CD4-positive, alpha-beta T cell (primary cell): ENCODE measurements at regions not wholly inside any gene's neighbourhood (a gene's known extent, or its start where the extent isn't known, plus 50 kb on each side); places are given as distances from the start of the nearest gene placed in this dataset.

Source experiments
- ATAC-seq: fragments of 200-7000 bp; cut with Tn5 transposase; one replicate; pipeline ENCODE4 v1.10.0; 2022; ENCODE audit warnings: mild to moderate bottlenecking; ENCODE audit not compliant: poor library complexity
- CTCF ChIA-PET: fragments of 350-600 bp; sonication (Branson Sonifier 250); formaldehyde crosslinking; loops from one replicate; lab custom pipeline; 2021; ENCODE audit warnings: antibody characterized with exemption, inconsistent platforms; lab: Charles Lee
- POLR2A ChIA-PET: fragments of 350-600 bp; sonication (Branson Sonifier 250); formaldehyde crosslinking; loops from one replicate; lab custom pipeline; 2021; ENCODE audit warnings: antibody characterized with exemption, inconsistent platforms; lab: Charles Lee
- DNase-seq, 14 experiments: peaks; one replicate each; pipeline ENCODE4 v3.0.0-alpha.2; 2013 to 2020; ENCODE audit warnings: mixed read lengths in 2 of 14
- H3K27ac ChIP-seq, 2 donors: one replicate each; pipeline versions ENCODE4 v1.5.1 to v1.7.0; 2013; ENCODE audit warnings: low read length in 2 of 2, low read depth in 1 of 2, mild to moderate bottlenecking in 1 of 2
- H3K27me3 ChIP-seq, 2 experiments: 1 replicate in 1 of 2; 2 replicates in 1 of 2; pipeline versions ENCODE4 v1.6.1 to v1.7.0; 2013; ENCODE audit warnings: low read length in 2 of 2, control low read depth in 1 of 2, mild to moderate bottlenecking in 1 of 2, moderate library complexity in 1 of 2; ENCODE audit not compliant: insufficient read depth in 2 of 2, control insufficient read depth in 1 of 2
- H3K36me3 ChIP-seq: one replicate; pipeline ENCODE4 v1.6.1; 2013; ENCODE audit warnings: low read length, control low read depth; ENCODE audit not compliant: insufficient read depth
- H3K4me1 ChIP-seq: one replicate; pipeline ENCODE4 v1.6.1; 2013; ENCODE audit warnings: low read length, control low read depth; ENCODE audit not compliant: insufficient read depth
- H3K4me3 ChIP-seq: one replicate; pipeline ENCODE4 v1.5.1; 2013; ENCODE audit warnings: mild to moderate bottlenecking, low read length, moderate library complexity
- H3K9me3 ChIP-seq, 2 experiments: 1 replicate in 1 of 2; 2 replicates in 1 of 2; pipeline versions ENCODE4 v1.6.1 to v1.7.0; 2013; ENCODE audit warnings: low read length in 2 of 2, mild to moderate bottlenecking in 2 of 2, control low read depth in 1 of 2, moderate library complexity in 1 of 2; ENCODE audit not compliant: control insufficient read depth in 1 of 2, insufficient read depth in 1 of 2
- H3K27ac Mint-ChIP-seq: one replicate; pipeline ENCODE4 v1.8.0; 2020; ENCODE audit warnings: mixed read lengths
- H3K27me3 Mint-ChIP-seq: one replicate; pipeline ENCODE4 v1.8.0; 2021; ENCODE audit warnings: mixed read lengths
- H3K36me3 Mint-ChIP-seq: one replicate; pipeline ENCODE4 v1.8.0; 2021; ENCODE audit warnings: low read depth, mixed read lengths
- H3K4me1 Mint-ChIP-seq: one replicate; pipeline ENCODE4 v1.8.0; 2021; ENCODE audit warnings: low read depth, mixed read lengths
- H3K4me3 Mint-ChIP-seq: one replicate; pipeline ENCODE4 v1.8.0; 2020; ENCODE audit warnings: mild to moderate bottlenecking, mixed read lengths
- H3K9me3 Mint-ChIP-seq: one replicate; pipeline ENCODE4 v1.8.0; 2020; ENCODE audit warnings: mixed read lengths
- CTCF ChIP-seq: fragments of 200-600 bp; IDR thresholded peaks from one replicate; pipeline ENCODE4 v1.8.0; 2022; ENCODE audit warnings: antibody characterized with exemption, mild to moderate bottlenecking
- intact Hi-C, 2 experiments: fragments of 100-400 bp; cut with DNase I in 1 of 2; cut with micrococcal nuclease in 1 of 2; formaldehyde crosslinking; loops; one replicate each; pipeline versions ENCODE4 v1.15.1 to v1.9.0; 2023 to 2025; cut with DNase I, micrococcal nuclease

- Histone ChIP-seq H3K4me1 (no peaks in the 10 kb centered on the region), H3K36me3 (no peaks in the 10 kb centered on the region), H3K4me3 (no peak overlapping the region), H3K27ac (no peak overlapping the region), H3K27me3 (no peaks in the 10 kb centered on the region), H3K9me3 (peaks cover 0 to 3% of the 10 kb centered on the region in 2 experiments)
- intact Hi-C loops = no loop called here
- Mint-ChIP-seq H3K4me1 (no peaks in the 10 kb centered on the region), H3K27me3 (no peaks in the 10 kb centered on the region), H3K4me3 (no peak overlapping the region), H3K9me3 (no peaks in the 10 kb centered on the region), H3K36me3 (no peaks in the 10 kb centered on the region), H3K27ac (no peak overlapping the region)
- ATAC-seq (no peak), DNase-seq (no peak)
- CTCF ChIA-PET = no interaction called here
- POLR2A ChIA-PET = no interaction called here
- no peak for TF ChIP-seq CTCF
Measured at GRCh38 chr3:34832865-34833508, 806.3 kb upstream of the ARPP21 start.

- Histone ChIP-seq H3K27ac (no peak overlapping the region), H3K9me3 (peaks cover 0 to 3% of the 10 kb centered on the region in 2 experiments), H3K27me3 (no peaks in the 10 kb centered on the region), H3K4me3 (no peak overlapping the region), H3K4me1 (no peaks in the 10 kb centered on the region), H3K36me3 (no peaks in the 10 kb centered on the region)
- intact Hi-C loops = no loop called here
- DNase-seq (no peak), ATAC-seq (no peak)
- Mint-ChIP-seq H3K4me3 (no peak overlapping the region), H3K27me3 (no peaks in the 10 kb centered on the region), H3K36me3 (no peaks in the 10 kb centered on the region), H3K27ac (no peak overlapping the region), H3K4me1 (no peaks in the 10 kb centered on the region), H3K9me3 (no peaks in the 10 kb centered on the region)
- TF ChIP-seq CTCF = no peak
- ChIA-PET CTCF (no interaction called here), POLR2A (no interaction called here)
Measured at GRCh38 chr3:34837848-34838741, 801.2 kb upstream of the ARPP21 start.

GRCh38 chr3:34842706-34843480 is 796.4 kb upstream of the ARPP21 start:
- intact Hi-C loops = no loop called here
- H3K4me1 Mint-ChIP-seq = no peaks in the 10 kb centered on the region
- H3K27me3 Mint-ChIP-seq = no peaks in the 10 kb centered on the region
- Histone ChIP-seq H3K4me3 (no peak overlapping the region), H3K27me3 (no peaks in the 10 kb centered on the region), H3K4me1 (no peaks in the 10 kb centered on the region), H3K36me3 (no peaks in the 10 kb centered on the region), H3K9me3 (no peaks in the 10 kb centered on the region), H3K27ac (no peak overlapping the region)
- no peak overlapping the region for H3K27ac Mint-ChIP-seq
- ChIA-PET POLR2A (no interaction called here), CTCF (no interaction called here)
- no peaks in the 10 kb centered on the region for H3K36me3 Mint-ChIP-seq
- DNase-seq = no peak
- H3K4me3 Mint-ChIP-seq = no peak overlapping the region
- ATAC-seq = no peak
- TF ChIP-seq CTCF = no peak
- H3K9me3 Mint-ChIP-seq = no peaks in the 10 kb centered on the region
